GM21576 (cell line): ENCODE measurements at regions not wholly inside any gene's neighbourhood (a gene's known extent, or its start where the extent isn't known, plus 50 kb on each side); places are given as distances from the start of the nearest gene placed in this dataset.

ENCODE experiments used
- ATAC-seq: cut with Tn5 transposase; IDR thresholded peaks from one replicate; pipeline ENCODE4 v1.9.1; 2021; ENCODE audit warnings: mild to moderate bottlenecking, moderate library complexity; ENCODE audit not compliant: unreplicated experiment

GRCh38 chr3:187924651-187925050, 179.4 kb upstream of the BCL6 start:
- no peak for ATAC-seq

GRCh38 chr3:187925326-187925725, 180.1 kb upstream of the BCL6 start:
- ATAC-seq = no peak

- ATAC-seq = no peak
Measured at GRCh38 chr3:187926620-187927019, 181.4 kb upstream of the BCL6 start.

GRCh38 chr3:187927565-187927964, 182.3 kb upstream of the BCL6 start:
- ATAC-seq = no peak

GRCh38 chr3:187929112-187929816, 184.0 kb upstream of the BCL6 start:
- no peak for ATAC-seq

GRCh38 chr3:187930021-187930420, 184.8 kb upstream of the BCL6 start:
- no peak for ATAC-seq

- ATAC-seq = no peak
Measured at GRCh38 chr3:187931101-187931500, 185.8 kb upstream of the BCL6 start.

- no peak for ATAC-seq
Measured at GRCh38 chr3:187931770-187932278, 186.6 kb upstream of the BCL6 start.

GRCh38 chr3:187932530-187932929, 187.3 kb upstream of the BCL6 start:
- no peak for ATAC-seq

GRCh38 chr3:187935623-187936156, 190.4 kb upstream of the BCL6 start:
- peak; percentile 97 for ATAC-seq

- no peak for ATAC-seq
Measured at GRCh38 chr3:187936676-187937075, 191.4 kb upstream of the BCL6 start.

- ATAC-seq = no peak
Measured at GRCh38 chr3:187939891-187940290, 194.6 kb upstream of the BCL6 start.

- ATAC-seq = no peak
Measured at GRCh38 chr3:187941135-187941847, 196.0 kb upstream of the BCL6 start.

GRCh38 chr3:187941848-187942194, 196.6 kb upstream of the BCL6 start:
- ATAC-seq = no peak

- no peak for ATAC-seq
Measured at GRCh38 chr3:187942658-187943241, 197.5 kb upstream of the BCL6 start.

- no peak for ATAC-seq
Measured at GRCh38 chr3:187943677-187944389, 198.6 kb upstream of the BCL6 start.

GRCh38 chr3:187944390-187945179, 199.3 kb upstream of the BCL6 start:
- no peak for ATAC-seq

- no peak for ATAC-seq
Measured at GRCh38 chr3:187945374-187945773, 200.1 kb upstream of the BCL6 start.

- no peak for ATAC-seq
Measured at GRCh38 chr3:187946163-187946691, 201.0 kb upstream of the BCL6 start.

- no peak for ATAC-seq
Measured at GRCh38 chr3:187946981-187947380, 201.7 kb upstream of the BCL6 start.
